Endodermal cell (in vitro differentiated cells): ENCODE measurements at regions not wholly inside any gene's neighbourhood (a gene's known extent, or its start where the extent isn't known, plus 50 kb on each side); places are given as distances from the start of the nearest gene placed in this dataset.
A peak's percentile ranks its signal among the peaks of the same experiment; 100 is the strongest.

Source experiments
- DNase-seq: peaks from one replicate; pipeline ENCODE4 v3.0.0-alpha.2; 2017
- H3K27ac ChIP-seq: 2 replicates; pipeline ENCODE4 v1.5.1; 2013; ENCODE audit warnings: mild to moderate bottlenecking, low read depth, low read length, moderate library complexity
- H3K27me3 ChIP-seq: 2 replicates; pipeline ENCODE4 v1.6.1; 2013; ENCODE audit warnings: mild to moderate bottlenecking, low read length, moderate library complexity; ENCODE audit not compliant: insufficient read depth, control insufficient read depth, poor library complexity, severe bottlenecking
- H3K36me3 ChIP-seq: 2 replicates; pipeline ENCODE4 v1.7.0; 2013; ENCODE audit warnings: mild to moderate bottlenecking, low read length, moderate library complexity; ENCODE audit not compliant: control insufficient read depth, insufficient read depth
- H3K4me1 ChIP-seq: one replicate; pipeline ENCODE4 v1.7.0; 2013; ENCODE audit warnings: low read length; ENCODE audit not compliant: control insufficient read depth, insufficient read depth
- H3K4me3 ChIP-seq: 2 replicates; pipeline ENCODE4 v1.5.1; 2013; ENCODE audit warnings: mild to moderate bottlenecking, low read length, moderate library complexity
- H3K9ac ChIP-seq: 2 replicates; pipeline ENCODE4 v1.6.1; 2013; ENCODE audit warnings: mild to moderate bottlenecking, low read length, moderate library complexity; ENCODE audit not compliant: poor library complexity, severe bottlenecking; ENCODE audit errors: extremely low read depth
- H3K9me3 ChIP-seq: 2 replicates; pipeline ENCODE4 v1.6.1; 2013; ENCODE audit warnings: mild to moderate bottlenecking, low read length, moderate library complexity; ENCODE audit not compliant: control insufficient read depth
- H3K27ac Mint-ChIP-seq: 2 replicates; pipeline ENCODE4 v1.8.0; 2020; ENCODE audit warnings: mixed read lengths
- H3K27me3 Mint-ChIP-seq: 2 replicates; pipeline ENCODE4 v1.8.0; 2021; ENCODE audit warnings: mild to moderate bottlenecking, mixed read lengths; ENCODE audit not compliant: insufficient read depth
- H3K36me3 Mint-ChIP-seq: 2 replicates; pipeline ENCODE4 v1.8.0; 2020; ENCODE audit warnings: low read depth, mixed read lengths
- H3K4me1 Mint-ChIP-seq: 2 replicates; pipeline ENCODE4 v1.8.0; 2020; ENCODE audit warnings: mixed read lengths
- H3K4me3 Mint-ChIP-seq: 2 replicates; pipeline ENCODE4 v1.8.0; 2020; ENCODE audit warnings: mild to moderate bottlenecking, moderate library complexity, mixed read lengths
- H3K9me3 Mint-ChIP-seq: 2 replicates; pipeline ENCODE4 v1.8.0; 2020; ENCODE audit warnings: mild to moderate bottlenecking, mixed read lengths
- CTCF ChIP-seq: fragments of 200-600 bp; sonication (generic); conservative IDR thresholded peaks from 2 replicates; pipeline ENCODE4 v1.5.0; 2021; ENCODE audit warnings: antibody characterized with exemption, mild to moderate bottlenecking
- WGBS, 2 experiments: methylation state at CpG; one replicate each; pipeline versions ENCODE4 v1.1.5 to v1.1.7; 2013; ENCODE audit warnings: missing lambda C conversion rate in 2 of 2, mixed read lengths in 1 of 2; ENCODE audit not compliant: insufficient coverage in 1 of 2, insufficient read length in 1 of 2; 5-methylcytosine and 5-hydroxymethylcytosine counted together

GRCh38 chr7:81111781-81112540 lies 193.1 kb upstream of the SEMA3C start:
- Histone ChIP-seq H3K9me3 (no peaks in the 10 kb centered on the region), H3K36me3 (no peaks in the 10 kb centered on the region), H3K4me1 (peaks cover 4% of the 10 kb centered on the region), H3K27me3 (no peaks in the 10 kb centered on the region), H3K9ac (no peak overlapping the region), H3K4me3 (peak overlapping the region; percentile 13), H3K27ac (peak overlapping the region; percentile 72)
- H3K27ac Mint-ChIP-seq: no peak overlapping the region
- 75 to 81% methylated on average over 7 to 10 of the region's 11 CpGs for WGBS, 2 experiments
- TF ChIP-seq CTCF: no peak
- no peaks in the 10 kb centered on the region for H3K27me3 Mint-ChIP-seq
- H3K36me3 Mint-ChIP-seq: no peaks in the 10 kb centered on the region
- H3K4me1 Mint-ChIP-seq: peaks cover 9% of the 10 kb centered on the region
- no peak overlapping the region for H3K4me3 Mint-ChIP-seq
- H3K9me3 Mint-ChIP-seq: no peaks in the 10 kb centered on the region
- no peak for DNase-seq

GRCh38 chr7:81111358-81111757 lies 192.5 kb upstream of the SEMA3C start:
- TF ChIP-seq CTCF: no peak
- H3K9me3 ChIP-seq: no peaks in the 10 kb centered on the region
- no peak overlapping the region for H3K4me3 Mint-ChIP-seq
- H3K27ac Mint-ChIP-seq: no peak overlapping the region
- peaks cover 4% of the 10 kb centered on the region for H3K4me1 ChIP-seq
- H3K4me1 Mint-ChIP-seq: peaks cover 9% of the 10 kb centered on the region
- H3K4me3 ChIP-seq: peak overlapping the region; percentile 13
- WGBS, 2 experiments: 88% methylated on average over 1 of the region's 1 CpG; no CpG with 5 or more reads in 1 of the 2 experiments
- H3K36me3 Mint-ChIP-seq: no peaks in the 10 kb centered on the region
- H3K36me3 ChIP-seq: no peaks in the 10 kb centered on the region
- H3K27ac ChIP-seq: peak overlapping the region; percentile 72
- DNase-seq: no peak
- H3K27me3 Mint-ChIP-seq: no peaks in the 10 kb centered on the region
- H3K9me3 Mint-ChIP-seq: no peaks in the 10 kb centered on the region
- H3K9ac ChIP-seq: no peak overlapping the region
- H3K27me3 ChIP-seq: no peaks in the 10 kb centered on the region

GRCh38 chr7:81110673-81111072 lies 191.8 kb upstream of the SEMA3C start:
- Histone ChIP-seq H3K4me1 (peaks cover 4% of the 10 kb centered on the region), H3K36me3 (no peaks in the 10 kb centered on the region), H3K27ac (no peak overlapping the region), H3K4me3 (no peak overlapping the region), H3K9ac (no peak overlapping the region), H3K27me3 (no peaks in the 10 kb centered on the region), H3K9me3 (no peaks in the 10 kb centered on the region)
- no peaks in the 10 kb centered on the region for H3K27me3 Mint-ChIP-seq
- H3K4me3 Mint-ChIP-seq: no peak overlapping the region
- peaks cover 9% of the 10 kb centered on the region for H3K4me1 Mint-ChIP-seq
- DNase-seq: no peak
- H3K9me3 Mint-ChIP-seq: no peaks in the 10 kb centered on the region
- no peak for TF ChIP-seq CTCF
- no peak overlapping the region for H3K27ac Mint-ChIP-seq
- H3K36me3 Mint-ChIP-seq: no peaks in the 10 kb centered on the region
- WGBS, 2 experiments: 89 to 93% methylated on average over 1 to 2 of the region's 2 CpGs
